DOHH2 (cell line): ENCODE measurements at regions not wholly inside any gene's neighbourhood (a gene's known extent, or its start where the extent isn't known, plus 50 kb on each side); places are given as distances from the start of the nearest gene placed in this dataset.

ENCODE experiments used
- EZH2phosphoT487 ChIP-seq: fragments of 200-600 bp; sonication (generic); IDR thresholded peaks from 2 replicates; pipeline ENCODE4 v1.6.1; 2017; ENCODE audit warnings: borderline replicate concordance, mild to moderate bottlenecking, antibody characterized with exemption, low read length, moderate library complexity, mixed read lengths
- TF ChIP-seq, protein P1 (sequence below): fragments of 200-600 bp; sonication (generic); IDR thresholded peaks from one replicate; pipeline ENCODE4 v1.5.1; 2014; ENCODE audit warnings: antibody characterized with exemption, mild to moderate bottlenecking, low read depth, low read length; ENCODE audit not compliant: poor library complexity, severe bottlenecking

- TF ChIP-seq, protein P1, sequence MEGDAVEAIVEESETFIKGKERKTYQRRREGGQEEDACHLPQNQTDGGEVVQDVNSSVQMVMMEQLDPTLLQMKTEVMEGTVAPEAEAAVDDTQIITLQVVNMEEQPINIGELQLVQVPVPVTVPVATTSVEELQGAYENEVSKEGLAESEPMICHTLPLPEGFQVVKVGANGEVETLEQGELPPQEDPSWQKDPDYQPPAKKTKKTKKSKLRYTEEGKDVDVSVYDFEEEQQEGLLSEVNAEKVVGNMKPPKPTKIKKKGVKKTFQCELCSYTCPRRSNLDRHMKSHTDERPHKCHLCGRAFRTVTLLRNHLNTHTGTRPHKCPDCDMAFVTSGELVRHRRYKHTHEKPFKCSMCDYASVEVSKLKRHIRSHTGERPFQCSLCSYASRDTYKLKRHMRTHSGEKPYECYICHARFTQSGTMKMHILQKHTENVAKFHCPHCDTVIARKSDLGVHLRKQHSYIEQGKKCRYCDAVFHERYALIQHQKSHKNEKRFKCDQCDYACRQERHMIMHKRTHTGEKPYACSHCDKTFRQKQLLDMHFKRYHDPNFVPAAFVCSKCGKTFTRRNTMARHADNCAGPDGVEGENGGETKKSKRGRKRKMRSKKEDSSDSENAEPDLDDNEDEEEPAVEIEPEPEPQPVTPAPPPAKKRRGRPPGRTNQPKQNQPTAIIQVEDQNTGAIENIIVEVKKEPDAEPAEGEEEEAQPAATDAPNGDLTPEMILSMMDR = no peak
- no peak for TF ChIP-seq EZH2phosphoT487
These were observed 138.3 kb upstream of the PDHA2 start for GRCh38 chr4:95701500-95702170.
